Osteoblast (primary cell): ENCODE measurements at regions not wholly inside any gene's neighbourhood (a gene's known extent, or its start where the extent isn't known, plus 50 kb on each side); places are given as distances from the start of the nearest gene placed in this dataset.

Experiments used
- DNase-seq: peaks from one replicate; pipeline ENCODE4 v3.0.0; 2011; ENCODE audit warnings: low spot score, mixed read lengths; ENCODE audit not compliant: insufficient read length; ENCODE audit errors: missing footprints
- H2AFZ ChIP-seq: 2 replicates; pipeline ENCODE4 v1.6.0; 2011; ENCODE audit warnings: mild to moderate bottlenecking, low read length
- H3K27ac ChIP-seq: 2 replicates; pipeline ENCODE4 v1.5.1; 2011; ENCODE audit warnings: mild to moderate bottlenecking, low read depth, low read length, moderate library complexity
- H3K27me3 ChIP-seq: 2 replicates; pipeline ENCODE4 v1.6.0; 2012; ENCODE audit warnings: mild to moderate bottlenecking, control low read depth, inconsistent platforms, low read length, moderate library complexity; ENCODE audit not compliant: insufficient read depth
- H3K36me3 ChIP-seq: 2 replicates; pipeline ENCODE4 v1.5.1; 2011; ENCODE audit warnings: mild to moderate bottlenecking, low read length, control low read depth, moderate library complexity; ENCODE audit not compliant: insufficient read depth
- H3K4me1 ChIP-seq: 2 replicates; pipeline ENCODE4 v1.5.1; 2011; ENCODE audit warnings: mild to moderate bottlenecking, low read length, control low read depth, moderate library complexity; ENCODE audit not compliant: insufficient read depth
- H3K4me2 ChIP-seq: 2 replicates; pipeline ENCODE4 v1.6.0; 2011; ENCODE audit warnings: mild to moderate bottlenecking, low read length; ENCODE audit not compliant: insufficient read depth
- H3K4me3 ChIP-seq: fragments of 200-600 bp; sonication (generic); 3 replicates; pipeline ENCODE4 v1.5.1; 2012; ENCODE audit warnings: mild to moderate bottlenecking, low read length, inconsistent platforms; ENCODE audit not compliant: insufficient read depth
- H3K79me2 ChIP-seq: 2 replicates; pipeline ENCODE4 v1.6.0; 2012; ENCODE audit warnings: mild to moderate bottlenecking, low read length, control low read depth, inconsistent platforms; ENCODE audit not compliant: insufficient read depth
- H3K9me3 ChIP-seq: 2 replicates; pipeline ENCODE4 v1.5.1; 2011; ENCODE audit warnings: low read depth, low read length, control low read depth
- H4K20me1 ChIP-seq: 2 replicates; pipeline ENCODE4 v1.6.0; 2012; ENCODE audit warnings: mild to moderate bottlenecking, low read length, control low read depth; ENCODE audit not compliant: insufficient read depth
- TF ChIP-seq, protein P1 (sequence below): IDR thresholded peaks from 2 replicates; pipeline ENCODE4 v1.5.1; 2011; ENCODE audit warnings: mild to moderate bottlenecking, low read depth, low read length, moderate library complexity; ENCODE audit errors: extremely low read depth

DNA sequence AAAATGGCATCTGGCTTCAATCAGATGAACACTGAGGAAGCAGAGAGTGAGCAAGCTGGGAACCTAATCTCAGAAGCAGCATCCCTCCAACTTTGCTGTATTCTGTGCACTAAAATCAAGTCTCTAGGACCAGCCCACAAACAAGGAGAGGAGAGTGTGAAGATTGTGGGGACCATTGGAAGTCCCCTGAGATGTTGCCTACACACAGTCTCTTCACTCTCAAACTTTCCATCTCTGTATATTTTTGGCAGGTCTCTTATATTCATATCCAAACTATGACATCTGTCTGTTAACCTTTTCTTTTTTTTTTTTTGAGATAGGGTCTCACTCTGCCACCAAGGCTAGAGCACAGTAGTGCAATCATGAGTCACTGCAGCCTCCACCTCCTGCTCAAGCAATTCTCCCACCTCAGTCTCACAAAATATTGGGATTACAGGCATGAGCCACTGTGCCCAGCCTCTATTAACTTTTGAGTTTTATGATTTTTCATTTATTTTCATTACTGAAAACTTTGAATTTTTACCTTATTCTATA lies 1096.4 kb downstream of the TBC1D22A start:
- no peak for DNase-seq

DNA sequence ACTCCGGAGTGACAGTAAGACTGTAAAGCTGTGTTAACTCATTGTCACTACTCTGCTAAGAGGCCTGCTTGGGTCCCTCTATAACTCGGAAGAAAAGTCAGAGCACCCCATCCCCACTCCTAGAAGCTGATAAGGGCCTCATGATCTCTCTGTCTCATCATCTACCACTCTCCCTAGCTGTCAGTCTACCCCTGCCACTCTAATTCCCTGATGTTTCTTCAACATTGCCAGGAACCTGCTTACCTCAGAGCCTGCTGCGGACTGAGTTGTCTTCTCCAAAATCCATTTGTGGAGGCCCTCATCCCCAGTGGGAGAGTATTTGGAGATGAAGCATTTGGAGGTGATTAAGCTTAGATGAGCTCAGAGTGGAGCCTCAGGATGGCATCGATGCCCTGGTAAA lies 1092.2 kb downstream of the TBC1D22A start:
- Histone ChIP-seq H3K4me3 (no peak overlapping the region), H3K79me2 (no peaks in the 10 kb centered on the region), H3K36me3 (no peaks in the 10 kb centered on the region), H3K4me2 (no peak overlapping the region), H3K9me3 (no peaks in the 10 kb centered on the region), H4K20me1 (no peaks in the 10 kb centered on the region), H3K27me3 (no peaks in the 10 kb centered on the region), H2AFZ (no peak overlapping the region), H3K27ac (no peak overlapping the region), H3K4me1 (no peaks in the 10 kb centered on the region)
- DNase-seq, result no peak
- TF ChIP-seq, protein P1, sequence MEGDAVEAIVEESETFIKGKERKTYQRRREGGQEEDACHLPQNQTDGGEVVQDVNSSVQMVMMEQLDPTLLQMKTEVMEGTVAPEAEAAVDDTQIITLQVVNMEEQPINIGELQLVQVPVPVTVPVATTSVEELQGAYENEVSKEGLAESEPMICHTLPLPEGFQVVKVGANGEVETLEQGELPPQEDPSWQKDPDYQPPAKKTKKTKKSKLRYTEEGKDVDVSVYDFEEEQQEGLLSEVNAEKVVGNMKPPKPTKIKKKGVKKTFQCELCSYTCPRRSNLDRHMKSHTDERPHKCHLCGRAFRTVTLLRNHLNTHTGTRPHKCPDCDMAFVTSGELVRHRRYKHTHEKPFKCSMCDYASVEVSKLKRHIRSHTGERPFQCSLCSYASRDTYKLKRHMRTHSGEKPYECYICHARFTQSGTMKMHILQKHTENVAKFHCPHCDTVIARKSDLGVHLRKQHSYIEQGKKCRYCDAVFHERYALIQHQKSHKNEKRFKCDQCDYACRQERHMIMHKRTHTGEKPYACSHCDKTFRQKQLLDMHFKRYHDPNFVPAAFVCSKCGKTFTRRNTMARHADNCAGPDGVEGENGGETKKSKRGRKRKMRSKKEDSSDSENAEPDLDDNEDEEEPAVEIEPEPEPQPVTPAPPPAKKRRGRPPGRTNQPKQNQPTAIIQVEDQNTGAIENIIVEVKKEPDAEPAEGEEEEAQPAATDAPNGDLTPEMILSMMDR, result no peak

More for the DNA sequence above, 1096.4 kb downstream of the TBC1D22A start:
- Histone ChIP-seq H3K4me3 (no peak overlapping the region), H2AFZ (no peak overlapping the region), H3K4me2 (no peak overlapping the region), H3K4me1 (no peaks in the 10 kb centered on the region), H3K27ac (no peak overlapping the region), H3K9me3 (no peaks in the 10 kb centered on the region), H3K27me3 (no peaks in the 10 kb centered on the region), H4K20me1 (no peaks in the 10 kb centered on the region), H3K36me3 (no peaks in the 10 kb centered on the region), H3K79me2 (no peaks in the 10 kb centered on the region)
- TF ChIP-seq, protein P1, result no peak

DNA sequence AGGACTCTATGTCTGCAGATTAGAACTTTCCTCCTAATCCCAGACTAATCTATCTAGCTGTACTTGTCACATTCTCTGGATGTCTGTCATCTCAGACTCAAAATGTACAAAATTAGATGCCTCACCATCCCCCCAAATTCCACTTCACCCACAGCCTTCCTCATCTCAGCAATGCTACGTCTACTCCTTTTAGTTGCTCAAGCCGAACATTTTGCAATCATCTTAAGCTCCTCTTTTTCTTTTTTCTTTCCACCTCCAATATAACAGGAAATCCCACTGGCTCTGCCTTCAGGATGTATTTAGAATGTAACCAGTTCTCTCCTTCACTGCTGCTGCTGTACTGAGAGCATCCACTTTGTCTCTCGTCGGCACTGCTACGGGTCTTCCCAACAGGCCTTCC lies 1091.8 kb downstream of the TBC1D22A start:
- no peaks in the 10 kb centered on the region for H3K36me3 ChIP-seq
- H3K27ac ChIP-seq, result no peak overlapping the region
- no peaks in the 10 kb centered on the region for H3K4me1 ChIP-seq
- TF ChIP-seq, protein P1, result no peak
- H3K9me3 ChIP-seq, result no peaks in the 10 kb centered on the region
- no peak for DNase-seq
- H3K79me2 ChIP-seq, result no peaks in the 10 kb centered on the region
- H2AFZ ChIP-seq, result no peak overlapping the region
- no peaks in the 10 kb centered on the region for H4K20me1 ChIP-seq
- no peaks in the 10 kb centered on the region for H3K27me3 ChIP-seq
- no peak overlapping the region for H3K4me3 ChIP-seq
- no peak overlapping the region for H3K4me2 ChIP-seq

DNA sequence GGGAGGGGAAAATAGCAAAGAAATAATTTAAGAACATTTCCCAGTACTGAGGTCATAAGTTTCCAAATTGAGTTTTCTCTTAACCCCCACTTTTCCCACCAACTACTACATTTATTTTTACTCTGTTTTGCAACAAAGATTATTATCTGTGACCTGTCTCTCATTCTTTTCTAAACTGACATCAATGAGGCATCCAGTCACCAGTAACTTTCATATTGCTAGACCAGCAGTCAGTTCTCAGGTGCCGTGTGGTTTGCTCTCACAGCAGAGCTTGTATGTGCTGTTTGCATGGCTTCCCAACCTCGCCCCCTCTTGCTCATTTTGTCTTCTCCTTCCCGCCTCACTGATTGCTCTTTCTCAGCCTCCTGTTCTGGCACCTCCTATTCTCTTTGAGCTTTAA lies 1091.3 kb downstream of the TBC1D22A start:
- Histone ChIP-seq H3K36me3 (no peaks in the 10 kb centered on the region), H3K4me1 (no peaks in the 10 kb centered on the region), H2AFZ (no peak overlapping the region), H3K27ac (no peak overlapping the region), H3K9me3 (no peaks in the 10 kb centered on the region), H3K27me3 (no peaks in the 10 kb centered on the region), H3K79me2 (no peaks in the 10 kb centered on the region), H3K4me3 (no peak overlapping the region), H3K4me2 (no peak overlapping the region), H4K20me1 (no peaks in the 10 kb centered on the region)
- TF ChIP-seq, protein P1, result no peak
- no peak for DNase-seq
